Fibroblast of lung (primary cell): ENCODE measurements at regions not wholly inside any gene's neighbourhood (a gene's known extent, or its start where the extent isn't known, plus 50 kb on each side); places are given as distances from the start of the nearest gene placed in this dataset.

Source experiments
- DNase-seq, 2 donors: peaks; one replicate each; pipeline versions ENCODE4 v3.0.0 to v3.0.0-alpha.2; 2010; ENCODE audit warnings: low read depth in 2 of 2
- H2AFZ ChIP-seq: 2 replicates; pipeline ENCODE4 v1.5.1; 2012; ENCODE audit warnings: low read length, control low read depth, inconsistent platforms
- H3K27ac ChIP-seq: 2 replicates; pipeline ENCODE4 v1.5.1; 2011; ENCODE audit warnings: low read length, control low read depth; ENCODE audit not compliant: insufficient read depth
- H3K27me3 ChIP-seq: 2 replicates; pipeline ENCODE4 v1.5.1; 2011; ENCODE audit warnings: mild to moderate bottlenecking, low read length; ENCODE audit not compliant: control insufficient read depth, insufficient read depth
- H3K36me3 ChIP-seq: 2 replicates; pipeline ENCODE4 v1.5.1; 2011; ENCODE audit warnings: low read length; ENCODE audit not compliant: control insufficient read depth, insufficient read depth
- H3K4me1 ChIP-seq: 2 replicates; pipeline ENCODE4 v1.5.1; 2011; ENCODE audit warnings: low read length; ENCODE audit not compliant: control insufficient read depth, insufficient read depth; ENCODE audit errors: extremely low read depth
- H3K4me2 ChIP-seq: 2 replicates; pipeline ENCODE4 v1.5.1; 2011; ENCODE audit warnings: low read length, control low read depth; ENCODE audit not compliant: insufficient read depth; ENCODE audit errors: extremely low read depth
- H3K4me3 ChIP-seq, 4 experiments: fragments of 200-600 bp in 1 of 4; sonication (generic) in 1 of 4; replicated peaks in 1 of 4; 2 replicates each; pipeline ENCODE4 v1.5.1; 2011 to 2016; ENCODE audit warnings: low read length in 4 of 4, low read depth in 3 of 4, mild to moderate bottlenecking in 3 of 4, control low read depth in 2 of 4, inconsistent platforms in 1 of 4, mixed read lengths in 1 of 4; ENCODE audit not compliant: insufficient read depth in 1 of 4; ENCODE audit errors: control extremely low read depth in 1 of 4
- H3K79me2 ChIP-seq: 2 replicates; pipeline ENCODE4 v1.5.1; 2012; ENCODE audit warnings: mild to moderate bottlenecking, low read length, inconsistent platforms; ENCODE audit not compliant: control insufficient read depth, insufficient read depth
- H3K9ac ChIP-seq: 2 replicates; pipeline ENCODE4 v1.5.1; 2011; ENCODE audit warnings: mild to moderate bottlenecking, low read length, control low read depth; ENCODE audit not compliant: insufficient read depth
- H3K9me3 ChIP-seq: 2 replicates; pipeline ENCODE4 v1.5.1; 2012; ENCODE audit warnings: low read depth, low read length; ENCODE audit not compliant: control insufficient read depth, insufficient read depth
- H4K20me1 ChIP-seq: 2 replicates; pipeline ENCODE4 v1.5.1; 2011; ENCODE audit warnings: low read length; ENCODE audit not compliant: control insufficient read depth, insufficient read depth; ENCODE audit errors: extremely low read depth
- CTCF ChIP-seq, 2 donors: IDR thresholded peaks in 1 of 2; conservative IDR thresholded peaks in 1 of 2; 1 replicate in 1 of 2; 2 replicates in 1 of 2; pipeline ENCODE4 v1.5.1; 2011 to 2012; ENCODE audit warnings: low read length in 2 of 2, control low read depth in 1 of 2, inconsistent platforms in 1 of 2, low read depth in 1 of 2, mild to moderate bottlenecking in 1 of 2
- EZH2 ChIP-seq: IDR thresholded peaks from 2 replicates; pipeline ENCODE4 v1.5.1; 2012; ENCODE audit warnings: low read length, control low read depth, mild to moderate bottlenecking; ENCODE audit errors: missing control alignments

DNA sequence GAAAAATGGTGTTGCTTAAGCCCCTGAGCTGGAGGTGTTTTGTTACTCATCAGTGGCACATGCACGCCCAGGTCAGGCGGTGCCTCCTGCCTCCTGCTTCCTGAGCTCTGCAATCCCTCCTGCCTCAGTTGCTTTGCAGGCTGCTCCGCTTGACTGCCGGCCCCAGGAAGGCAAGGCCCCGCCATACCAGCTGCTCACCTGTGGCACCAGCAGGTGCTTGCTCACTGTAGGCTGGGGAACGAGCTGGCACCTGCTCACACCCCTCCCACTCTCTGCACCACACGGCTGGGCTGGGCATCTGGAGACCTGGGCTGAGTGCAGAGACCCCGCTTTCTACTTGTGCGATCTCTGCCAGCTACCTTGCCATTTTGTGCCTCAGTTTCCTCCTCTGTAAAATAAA lies 200.2 kb downstream of the RBFOX3 start:
- no peak for TF ChIP-seq EZH2
- no peak for TF ChIP-seq CTCF (conservative IDR thresholded peaks at IDR 0.05 in 1 of 2, IDR thresholded peaks at IDR 0.05 in 1 of 2; ENCODE audit: low read depth in 1 of 2, low read length in 2 of 2)
- Histone ChIP-seq H3K79me2 (no peaks in the 10 kb centered on the region), H3K9ac (no peak overlapping the region), H3K27me3 (peaks cover 3% of the 10 kb centered on the region), H2AFZ (no peak overlapping the region), H3K4me2 (no peak overlapping the region), H3K36me3 (no peaks in the 10 kb centered on the region), H3K4me3 (no peak overlapping the region), H4K20me1 (no peaks in the 10 kb centered on the region), H3K9me3 (no peaks in the 10 kb centered on the region), H3K4me1 (no peaks in the 10 kb centered on the region), H3K27ac (no peak overlapping the region)
- no peak for DNase-seq

DNA sequence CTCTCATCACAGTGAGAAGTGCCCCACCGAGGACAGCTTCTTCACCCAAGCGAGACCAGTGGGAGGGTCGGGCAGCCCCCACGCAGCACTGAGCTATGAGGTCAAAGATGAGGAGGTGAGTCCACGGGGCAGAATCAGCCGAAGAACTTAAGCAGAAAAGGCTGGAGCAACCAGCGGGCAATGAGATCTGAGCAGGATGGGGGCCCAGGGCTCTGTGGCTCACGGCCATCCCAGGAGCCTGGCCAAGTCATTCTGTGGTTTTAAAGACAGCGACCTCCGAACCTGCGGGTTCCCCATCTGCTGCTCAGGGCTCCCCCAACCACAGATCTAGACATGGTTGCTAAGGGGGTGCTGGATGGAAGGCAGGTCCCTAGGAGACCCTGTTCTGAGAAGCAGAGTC lies 202.6 kb downstream of the RBFOX3 start:
- TF ChIP-seq CTCF (conservative IDR thresholded peaks at IDR 0.05 in 1 of 2, IDR thresholded peaks at IDR 0.05 in 1 of 2; ENCODE audit: low read depth in 1 of 2, low read length in 2 of 2) (no peak), EZH2 (no peak)
- Histone ChIP-seq H3K27ac (no peak overlapping the region), H3K4me3 (no peak overlapping the region), H3K79me2 (no peaks in the 10 kb centered on the region), H3K4me1 (no peaks in the 10 kb centered on the region), H3K4me2 (no peak overlapping the region), H3K27me3 (peaks cover 3% of the 10 kb centered on the region), H3K36me3 (no peaks in the 10 kb centered on the region), H4K20me1 (no peaks in the 10 kb centered on the region), H2AFZ (no peak overlapping the region), H3K9ac (no peak overlapping the region), H3K9me3 (no peaks in the 10 kb centered on the region)
- no peak for DNase-seq

DNA sequence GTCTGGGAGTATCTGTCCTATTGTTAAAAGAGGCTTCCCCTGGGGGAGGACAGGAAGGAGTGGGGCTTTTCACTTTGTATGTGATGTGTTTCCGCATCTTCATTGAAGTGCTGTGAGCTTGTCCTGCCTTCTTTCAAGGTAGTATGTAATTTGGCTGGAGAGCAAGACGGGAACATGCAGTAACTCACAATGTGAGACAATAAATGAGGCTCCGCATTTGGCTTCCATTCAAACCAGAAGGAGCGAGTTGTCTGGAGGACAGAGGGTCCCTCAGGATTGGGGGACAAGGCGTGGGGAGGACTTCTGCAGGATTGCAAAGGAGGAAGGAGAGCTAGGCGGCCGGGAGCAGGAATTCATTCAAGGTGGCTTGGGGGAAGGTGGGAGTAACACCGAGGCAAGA lies 203.5 kb downstream of the RBFOX3 start:
- H4K20me1 ChIP-seq: no peaks in the 10 kb centered on the region
- H2AFZ ChIP-seq: no peak overlapping the region

More for the DNA sequence above, 203.5 kb downstream of the RBFOX3 start:
- peaks cover 3% of the 10 kb centered on the region for H3K27me3 ChIP-seq
- H3K4me2 ChIP-seq: no peak overlapping the region
- no peak overlapping the region for H3K4me3 ChIP-seq
- H3K9me3 ChIP-seq: no peaks in the 10 kb centered on the region
- H3K79me2 ChIP-seq: no peaks in the 10 kb centered on the region
- H3K4me1 ChIP-seq: no peaks in the 10 kb centered on the region
- no peaks in the 10 kb centered on the region for H3K36me3 ChIP-seq
- no peak overlapping the region for H3K27ac ChIP-seq
- H3K9ac ChIP-seq: no peak overlapping the region
- no peak for DNase-seq
- TF ChIP-seq EZH2 (peak; percentile 39), CTCF (conservative IDR thresholded peaks at IDR 0.05 in 1 of 2, IDR thresholded peaks at IDR 0.05 in 1 of 2; ENCODE audit: low read depth in 1 of 2, low read length in 2 of 2) (no peak)
